Caco-2 (cell line): ENCODE measurements at regions not wholly inside any gene's neighbourhood (a gene's known extent, or its start where the extent isn't known, plus 50 kb on each side); places are given as distances from the start of the nearest gene placed in this dataset.

Source experiments
- BruUV-seq: library from RNA; stranded (reverse); fragments of 400-500 nt; replicated peaks from 2 replicates; lab custom pipeline; 2021; lab: Mats Ljungman, UMichigan
- CTCF ChIA-PET: fragments of 300-600 bp; sonication (Branson Sonifier 250); formaldehyde crosslinking; loops from one replicate; lab custom pipeline; 2022; ENCODE audit warnings: antibody characterized with exemption; lab: Charles Lee
- POLR2A ChIA-PET: fragments of 300-600 bp; sonication (Branson Sonifier 250); formaldehyde crosslinking; loops from one replicate; lab custom pipeline; 2022; ENCODE audit warnings: antibody characterized with exemption; lab: Charles Lee
- DNase-seq, 2 experiments: peaks; one replicate each; pipeline versions ENCODE4 v3.0.0 to v3.0.0-alpha.2; 2020 to 2022
- H3K27me3 ChIP-seq: replicated peaks from 2 replicates; pipeline ENCODE4 v1.6.0; 2011; ENCODE audit warnings: low read length; ENCODE audit not compliant: control insufficient read depth, insufficient read depth
- H3K36me3 ChIP-seq: 2 replicates; pipeline ENCODE4 v1.5.1; 2011; ENCODE audit warnings: low read length; ENCODE audit not compliant: control insufficient read depth, insufficient read depth
- H3K4me1 ChIP-seq: fragments of 250-450 bp; sonication (Bioruptor Pico); 2 replicates; pipeline ENCODE4 v1.5.1; 2020; ENCODE audit warnings: mild to moderate bottlenecking
- H3K4me3 ChIP-seq: 2 replicates; pipeline ENCODE4 v1.5.1; 2011; ENCODE audit warnings: low read depth, mild to moderate bottlenecking, control low read depth, low read length
- H3K9me3 ChIP-seq: fragments of 250-450 bp; sonication (Bioruptor Pico); 2 replicates; pipeline ENCODE4 v1.5.1; 2020; ENCODE audit warnings: mild to moderate bottlenecking, moderate library complexity
- H3K27ac Mint-ChIP-seq: one replicate; pipeline ENCODE4 v1.8.0; 2022; ENCODE audit warnings: mixed read lengths; ENCODE audit not compliant: unreplicated experiment
- H3K27me3 Mint-ChIP-seq: one replicate; pipeline ENCODE4 v1.8.0; 2022; ENCODE audit warnings: mixed read lengths; ENCODE audit not compliant: insufficient read depth, unreplicated experiment
- H3K36me3 Mint-ChIP-seq: one replicate; pipeline ENCODE4 v1.8.0; 2022; ENCODE audit warnings: mild to moderate bottlenecking, mixed read lengths; ENCODE audit not compliant: insufficient read depth, unreplicated experiment
- H3K4me1 Mint-ChIP-seq: one replicate; pipeline ENCODE4 v1.8.0; 2022; ENCODE audit warnings: low read depth, mixed read lengths; ENCODE audit not compliant: unreplicated experiment
- H3K4me3 Mint-ChIP-seq: one replicate; pipeline ENCODE4 v1.8.0; 2022; ENCODE audit warnings: mild to moderate bottlenecking, moderate library complexity, mixed read lengths; ENCODE audit not compliant: unreplicated experiment
- H3K9me3 Mint-ChIP-seq: one replicate; pipeline ENCODE4 v1.8.0; 2022; ENCODE audit warnings: mixed read lengths; ENCODE audit not compliant: unreplicated experiment
- intact Hi-C: fragments of 100-400 bp; cut with micrococcal nuclease; formaldehyde crosslinking; loops from one replicate; pipeline ENCODE4 v1.10.0; 2022; ENCODE audit not compliant: unreplicated experiment
- TF ChIP-seq, protein P1 (sequence below), 2 experiments: fragments of 200-600 bp in 1 of 2; IDR thresholded peaks; 1 replicate in 1 of 2; 2 replicates in 1 of 2; pipeline versions ENCODE4 v1.5.1 to v1.8.0; 2011 to 2022; ENCODE audit warnings: antibody characterized with exemption in 1 of 2, control low read depth in 1 of 2, inconsistent platforms in 1 of 2, low read depth in 1 of 2, low read length in 1 of 2, mild to moderate bottlenecking in 1 of 2, moderate library complexity in 1 of 2; ENCODE audit not compliant: insufficient read depth in 1 of 2, severe bottlenecking in 1 of 2, unreplicated experiment in 1 of 2

DNA sequence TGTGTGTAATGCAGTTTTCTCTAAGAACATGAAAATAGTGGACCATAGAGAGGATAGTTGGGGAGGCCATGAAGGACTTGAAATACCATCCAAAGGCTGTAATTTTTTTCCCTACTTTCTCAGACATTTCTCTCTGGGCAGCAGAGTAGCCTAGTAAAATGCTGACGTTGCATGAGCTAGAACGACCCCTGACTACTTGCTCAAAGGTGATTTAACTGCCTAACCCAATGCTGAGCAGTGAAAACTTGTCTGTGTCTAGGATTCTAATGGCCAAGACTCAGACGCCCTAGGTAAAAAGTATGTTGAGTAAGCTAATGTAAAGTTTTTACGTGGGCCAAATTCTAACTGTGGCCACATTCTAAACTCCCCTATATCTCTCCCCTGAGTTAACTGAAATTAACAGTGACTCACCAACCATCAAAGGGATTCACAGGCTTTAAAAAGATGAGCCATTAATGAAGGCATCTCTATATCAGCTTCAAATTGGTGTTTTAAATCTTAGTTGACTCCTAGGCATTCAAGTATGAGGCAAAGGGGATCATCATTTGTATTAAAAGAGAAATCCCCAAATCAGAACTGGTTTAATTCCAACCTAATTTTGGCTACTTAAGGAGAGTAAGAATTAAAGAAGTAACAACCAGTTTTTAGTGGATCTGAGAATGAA lies 121.0 kb upstream of the GAS1 start:
- Mint-ChIP-seq H3K36me3 (no peaks in the 10 kb centered on the region), H3K9me3 (no peaks in the 10 kb centered on the region), H3K4me1 (no peaks in the 10 kb centered on the region), H3K27ac (no peak overlapping the region), H3K27me3 (peaks cover 6% of the 10 kb centered on the region), H3K4me3 (no peak overlapping the region)
- DNase-seq, result no peak
- TF ChIP-seq, protein P1, sequence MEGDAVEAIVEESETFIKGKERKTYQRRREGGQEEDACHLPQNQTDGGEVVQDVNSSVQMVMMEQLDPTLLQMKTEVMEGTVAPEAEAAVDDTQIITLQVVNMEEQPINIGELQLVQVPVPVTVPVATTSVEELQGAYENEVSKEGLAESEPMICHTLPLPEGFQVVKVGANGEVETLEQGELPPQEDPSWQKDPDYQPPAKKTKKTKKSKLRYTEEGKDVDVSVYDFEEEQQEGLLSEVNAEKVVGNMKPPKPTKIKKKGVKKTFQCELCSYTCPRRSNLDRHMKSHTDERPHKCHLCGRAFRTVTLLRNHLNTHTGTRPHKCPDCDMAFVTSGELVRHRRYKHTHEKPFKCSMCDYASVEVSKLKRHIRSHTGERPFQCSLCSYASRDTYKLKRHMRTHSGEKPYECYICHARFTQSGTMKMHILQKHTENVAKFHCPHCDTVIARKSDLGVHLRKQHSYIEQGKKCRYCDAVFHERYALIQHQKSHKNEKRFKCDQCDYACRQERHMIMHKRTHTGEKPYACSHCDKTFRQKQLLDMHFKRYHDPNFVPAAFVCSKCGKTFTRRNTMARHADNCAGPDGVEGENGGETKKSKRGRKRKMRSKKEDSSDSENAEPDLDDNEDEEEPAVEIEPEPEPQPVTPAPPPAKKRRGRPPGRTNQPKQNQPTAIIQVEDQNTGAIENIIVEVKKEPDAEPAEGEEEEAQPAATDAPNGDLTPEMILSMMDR (IDR thresholded peaks at IDR 0.05; ENCODE audit: insufficient read depth in 1 of 2, low read depth in 1 of 2, low read length in 1 of 2, severe bottlenecking in 1 of 2, unreplicated experiment in 1 of 2), result no peak
- no peaks in the 10 kb centered on the region for H3K9me3 ChIP-seq
- no TSS peak for BruUV-seq
- POLR2A ChIA-PET, result no interaction called here
- intact Hi-C loops, result no loop called here
- H3K4me3 ChIP-seq, result no peak overlapping the region
- H3K36me3 ChIP-seq, result no peaks in the 10 kb centered on the region
- CTCF ChIA-PET, result no interaction called here
- no peaks in the 10 kb centered on the region; the same call in 1 of the 2 replicates for H3K27me3 ChIP-seq
- H3K4me1 ChIP-seq, result no peaks in the 10 kb centered on the region

DNA sequence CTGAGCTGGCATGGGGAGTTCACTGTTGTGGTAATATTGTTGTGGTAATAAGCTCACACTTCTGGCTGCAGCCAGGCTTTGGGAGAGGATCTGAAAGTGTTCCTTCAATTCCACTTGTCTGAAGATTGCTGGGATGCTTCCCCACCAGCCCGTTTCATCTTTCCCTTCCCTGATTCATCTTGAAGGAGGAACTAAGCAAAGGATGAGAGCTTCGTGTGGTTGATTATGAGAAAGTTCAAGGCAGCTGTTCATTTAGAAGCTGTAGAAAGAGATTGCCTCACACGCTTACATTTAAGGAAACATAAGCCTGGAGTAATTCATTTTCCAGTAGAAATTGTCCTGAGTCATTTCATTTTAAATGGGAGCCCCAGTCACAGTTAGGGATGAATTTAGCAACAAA lies 122.4 kb upstream of the GAS1 start:
- Mint-ChIP-seq H3K4me1 (no peaks in the 10 kb centered on the region), H3K4me3 (no peak overlapping the region), H3K27me3 (peaks cover 3% of the 10 kb centered on the region), H3K9me3 (no peaks in the 10 kb centered on the region), H3K27ac (no peak overlapping the region), H3K36me3 (no peaks in the 10 kb centered on the region)
- BruUV-seq, result no TSS peak
- Histone ChIP-seq H3K9me3 (no peaks in the 10 kb centered on the region), H3K36me3 (no peaks in the 10 kb centered on the region), H3K27me3 (no peaks in the 10 kb centered on the region; the same call in 1 of the 2 replicates), H3K4me3 (no peak overlapping the region), H3K4me1 (no peaks in the 10 kb centered on the region)
- TF ChIP-seq, protein P1 (IDR thresholded peaks at IDR 0.05; ENCODE audit: insufficient read depth in 1 of 2, low read depth in 1 of 2, low read length in 1 of 2, severe bottlenecking in 1 of 2, unreplicated experiment in 1 of 2), result no peak
- no peak for DNase-seq
- ChIA-PET POLR2A (no interaction called here), CTCF (no interaction called here)
- intact Hi-C loops, result no loop called here

DNA sequence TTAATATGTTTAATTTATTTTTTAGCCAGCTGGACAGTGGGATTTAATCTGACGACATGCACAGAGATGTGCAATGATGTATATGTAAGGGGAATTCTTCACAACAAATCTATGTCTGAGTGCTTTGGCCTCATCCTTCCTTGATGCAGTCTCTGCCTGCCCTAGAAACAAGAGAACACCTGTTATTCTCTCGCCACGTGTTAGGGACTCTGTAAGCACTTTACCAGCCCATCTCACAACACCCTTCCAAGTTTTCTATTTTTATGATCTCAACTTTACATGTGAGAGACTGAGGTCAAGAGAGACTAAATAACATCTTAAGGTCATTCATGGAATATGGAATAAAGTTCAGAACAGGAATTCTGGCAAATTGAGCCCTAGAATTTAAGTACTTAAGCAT lies 123.0 kb upstream of the GAS1 start:
- Mint-ChIP-seq H3K9me3 (no peaks in the 10 kb centered on the region), H3K4me1 (no peaks in the 10 kb centered on the region), H3K27me3 (peaks cover 3% of the 10 kb centered on the region), H3K27ac (no peak overlapping the region), H3K4me3 (no peak overlapping the region), H3K36me3 (no peaks in the 10 kb centered on the region)
- no peak for DNase-seq
- BruUV-seq, result no TSS peak
- H3K36me3 ChIP-seq, result no peaks in the 10 kb centered on the region
- intact Hi-C loops, result no loop called here
- H3K27me3 ChIP-seq, result no peaks in the 10 kb centered on the region; the same call in 1 of the 2 replicates
- CTCF ChIA-PET, result no interaction called here
- no peaks in the 10 kb centered on the region for H3K9me3 ChIP-seq
- no peak overlapping the region for H3K4me3 ChIP-seq
- TF ChIP-seq, protein P1 (IDR thresholded peaks at IDR 0.05; ENCODE audit: insufficient read depth in 1 of 2, low read depth in 1 of 2, low read length in 1 of 2, severe bottlenecking in 1 of 2, unreplicated experiment in 1 of 2), result no peak
- no peaks in the 10 kb centered on the region for H3K4me1 ChIP-seq
- POLR2A ChIA-PET, result no interaction called here
